Sigmoid colon (tissue), 6 donors: ENCODE measurements at regions not wholly inside any gene's neighbourhood (a gene's known extent, or its start where the extent isn't known, plus 50 kb on each side); places are given as distances from the start of the nearest gene placed in this dataset.

Experiments
- DNase-seq: peaks from one replicate; pipeline ENCODE4 v3.0.0-alpha.2; 2019
- H3K27ac ChIP-seq, 4 donors: fragments of 200-600 bp; sonication (generic); one replicate each; pipeline ENCODE4 v1.5.1; 2016 to 2019; ENCODE audit warnings: mild to moderate bottlenecking in 1 of 4
- H3K27me3 ChIP-seq, 3 donors: fragments of 200-600 bp; sonication (generic); one replicate each; pipeline ENCODE4 v1.5.1; 2019; ENCODE audit warnings: mild to moderate bottlenecking in 1 of 3
- H3K36me3 ChIP-seq, 4 donors: fragments of 200-600 bp; sonication (generic); one replicate each; pipeline ENCODE4 v1.5.1; 2016 to 2019
- H3K4me1 ChIP-seq, 4 donors: fragments of 200-600 bp; sonication (generic); one replicate each; pipeline ENCODE4 v1.5.1; 2017 to 2019
- H3K4me3 ChIP-seq, 4 donors: fragments of 200-600 bp; sonication (generic); one replicate each; pipeline ENCODE4 v1.5.1; 2017 to 2019; ENCODE audit warnings: mild to moderate bottlenecking in 2 of 4, moderate library complexity in 1 of 4
- H3K9me3 ChIP-seq, 4 donors: fragments of 200-600 bp in 3 of 4; sonication (generic) in 3 of 4; one replicate each; pipeline versions ENCODE4 v1.5.1 to v1.6.1; 2013 to 2019
- CTCF ChIP-seq, 4 experiments: fragments of 450-650 bp in 3 of 4; fragments of 200-600 bp in 1 of 4; IDR thresholded peaks; one replicate each; pipeline ENCODE4 v1.5.1; 2016 to 2019; ENCODE audit warnings: antibody characterized with exemption in 4 of 4, mild to moderate bottlenecking in 3 of 4, moderate library complexity in 2 of 4
- EP300 ChIP-seq, 4 donors: sonication (generic); formaldehyde crosslinking; IDR thresholded peaks; one replicate each; pipeline ENCODE4 v1.6.1; 2017; ENCODE audit warnings: antibody characterized with exemption in 4 of 4
- POLR2A ChIP-seq, 2 donors: fragments of 450-650 bp; IDR thresholded peaks; one replicate each; pipeline ENCODE4 v1.6.1; 2016; ENCODE audit warnings: antibody characterized with exemption in 2 of 2, mild to moderate bottlenecking in 2 of 2, moderate library complexity in 2 of 2
- POLR2AphosphoS5 ChIP-seq, 4 donors: sonication (generic); formaldehyde crosslinking; IDR thresholded peaks; one replicate each; pipeline ENCODE4 v1.6.1; 2017; ENCODE audit warnings: antibody characterized with exemption in 4 of 4
- WGBS, 2 donors: extraction: QIAGEN DNeasy Blood & Tissue Kit; methylation state at CpG; one replicate each; pipeline ENCODE4 v1.1.7; 2013; 5-methylcytosine and 5-hydroxymethylcytosine counted together
- intact Hi-C: fragments of 100-400 bp; cut with DNase I; formaldehyde crosslinking; loops from one replicate; pipeline ENCODE4 v1.15.1; 2023
- donor health status: healthy with polysubstance abuse.
- donor health status: healthy.

- TF ChIP-seq CTCF (IDR thresholded peaks at IDR 0.05), result no peak
- no peak for TF ChIP-seq EP300 (IDR thresholded peaks at IDR 0.05)
- no peak for TF ChIP-seq POLR2A (IDR thresholded peaks at IDR 0.05)
- TF ChIP-seq POLR2AphosphoS5 (IDR thresholded peaks at IDR 0.05), result no peak
- no peak for DNase-seq
These were observed 114.0 kb upstream of the C1QTNF9B start for GRCh38 chr13:24011266-24011665.

GRCh38 chr13:24012648-24013047, 115.3 kb upstream of the C1QTNF9B start:
- H3K27ac ChIP-seq, result no peak overlapping the region
- intact Hi-C loops, result no loop called here
- no peaks in the 10 kb centered on the region for H3K4me1 ChIP-seq
- H3K27me3 ChIP-seq, result no peaks in the 10 kb centered on the region
- H3K36me3 ChIP-seq, result no peaks in the 10 kb centered on the region
- H3K4me3 ChIP-seq, result no peak overlapping the region
- WGBS, 2 donors, result 63 to 80% methylated on average over 10 of the region's 10 CpGs
- no peak for DNase-seq
- TF ChIP-seq EP300 (IDR thresholded peaks at IDR 0.05) (no peak), CTCF (IDR thresholded peaks at IDR 0.05) (no peak), POLR2AphosphoS5 (IDR thresholded peaks at IDR 0.05) (no peak), POLR2A (IDR thresholded peaks at IDR 0.05) (no peak)
- H3K9me3 ChIP-seq, result no peaks in the 10 kb centered on the region

More at GRCh38 chr13:24011266-24011665, 114.0 kb upstream of the C1QTNF9B start:
- H3K27me3 ChIP-seq, result no peaks in the 10 kb centered on the region
- no peak overlapping the region for H3K4me3 ChIP-seq
- intact Hi-C loops, result no loop called here
- 89 to 92% methylated on average over 7 of the region's 7 CpGs for WGBS, 2 donors
- no peaks in the 10 kb centered on the region for H3K36me3 ChIP-seq
- no peaks in the 10 kb centered on the region for H3K4me1 ChIP-seq
- no peak overlapping the region for H3K27ac ChIP-seq
- no peaks in the 10 kb centered on the region for H3K9me3 ChIP-seq

GRCh38 chr13:24013189-24013588, 115.9 kb upstream of the C1QTNF9B start:
- H3K9me3 ChIP-seq, result no peaks in the 10 kb centered on the region
- intact Hi-C loops, result no loop called here
- no peaks in the 10 kb centered on the region for H3K27me3 ChIP-seq
- WGBS, 2 donors, result 83 to 92% methylated on average over 6 of the region's 6 CpGs
- TF ChIP-seq EP300 (IDR thresholded peaks at IDR 0.05) (no peak), POLR2AphosphoS5 (IDR thresholded peaks at IDR 0.05) (no peak), CTCF (IDR thresholded peaks at IDR 0.05) (no peak), POLR2A (IDR thresholded peaks at IDR 0.05) (no peak)
- H3K36me3 ChIP-seq, result no peaks in the 10 kb centered on the region
- no peaks in the 10 kb centered on the region for H3K4me1 ChIP-seq
- H3K27ac ChIP-seq, result no peak overlapping the region
- H3K4me3 ChIP-seq, result no peak overlapping the region
- DNase-seq, result no peak

GRCh38 chr13:24016046-24016445, 118.7 kb upstream of the C1QTNF9B start:
- no peaks in the 10 kb centered on the region for H3K9me3 ChIP-seq
- no peak for DNase-seq
- 84 to 91% methylated on average over 8 of the region's 8 CpGs for WGBS, 2 donors
- H3K27me3 ChIP-seq, result no peaks in the 10 kb centered on the region
- no peak overlapping the region for H3K27ac ChIP-seq
- TF ChIP-seq POLR2A (IDR thresholded peaks at IDR 0.05) (no peak), POLR2AphosphoS5 (IDR thresholded peaks at IDR 0.05) (no peak), EP300 (IDR thresholded peaks at IDR 0.05) (no peak), CTCF (IDR thresholded peaks at IDR 0.05) (no peak)
- H3K4me3 ChIP-seq, result no peak overlapping the region
- H3K36me3 ChIP-seq, result no peaks in the 10 kb centered on the region
- intact Hi-C loops, result no loop called here
- peaks cover 0 to 7% (median 1%) of the 10 kb centered on the region in 4 donors for H3K4me1 ChIP-seq

- peaks cover 0 to 9% (median 3%) of the 10 kb centered on the region in 4 donors for H3K4me1 ChIP-seq
- intact Hi-C loops, result no loop called here
- TF ChIP-seq POLR2AphosphoS5 (IDR thresholded peaks at IDR 0.05) (no peak), CTCF (IDR thresholded peaks at IDR 0.05) (no peak), EP300 (IDR thresholded peaks at IDR 0.05) (no peak), POLR2A (IDR thresholded peaks at IDR 0.05) (no peak)
- H3K4me3 ChIP-seq, result no peak overlapping the region
- no peaks in the 10 kb centered on the region for H3K36me3 ChIP-seq
- no peak for DNase-seq
- no peaks in the 10 kb centered on the region for H3K27me3 ChIP-seq
- H3K9me3 ChIP-seq, result no peaks in the 10 kb centered on the region
- H3K27ac ChIP-seq, result no peak overlapping the region
These were observed 125.3 kb upstream of the C1QTNF9B start for GRCh38 chr13:24022568-24022967.
